ENCODE measurements at regions not wholly inside any gene's neighbourhood (a gene's known extent, or its start where the extent isn't known, plus 50 kb on each side); places are given as distances from the start of the nearest gene placed in this dataset.

DNA sequence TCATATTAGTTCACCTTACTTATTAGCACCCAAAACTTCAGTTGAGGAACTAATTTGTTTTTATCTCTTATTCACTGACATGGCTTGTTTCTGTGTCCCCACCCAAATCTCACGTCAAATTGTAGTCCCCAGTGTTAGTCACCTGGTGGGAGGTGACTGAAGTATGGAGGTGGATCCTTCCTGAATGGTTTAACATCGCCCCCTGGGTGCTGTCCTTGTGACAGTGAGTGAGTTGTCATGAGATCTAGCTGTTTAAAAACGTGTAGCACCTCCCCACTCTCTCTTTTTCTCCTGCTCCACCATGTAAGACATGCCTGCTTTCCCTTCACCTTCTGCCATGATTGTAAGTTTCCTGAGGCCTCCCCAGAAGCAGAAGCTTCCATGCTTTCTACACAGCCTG, 75.0 kb upstream of the HECTD2 start:
- Histone ChIP-seq H3K27me3 (ENCODE audit: low read depth, low read length) (no peaks in the 10 kb centered on the region), H3K4me1 (ENCODE audit: control insufficient read depth in 1 of 2, insufficient read depth in 2 of 2, low read length in 2 of 2) (no peaks in the 10 kb centered on the region), H3K36me3 (ENCODE audit: control insufficient read depth in 1 of 2, insufficient read depth in 2 of 2, low read length in 2 of 2) (no peaks in the 10 kb centered on the region), H3K4me3 (ENCODE audit: low read depth in 1 of 2, low read length in 2 of 2) (no peak overlapping the region), H3K27ac (ENCODE audit: low read length) (no peak overlapping the region), H3K9me3 (ENCODE audit: control insufficient read depth in 1 of 2, low read length in 2 of 2) (no peaks in the 10 kb centered on the region)

DNA sequence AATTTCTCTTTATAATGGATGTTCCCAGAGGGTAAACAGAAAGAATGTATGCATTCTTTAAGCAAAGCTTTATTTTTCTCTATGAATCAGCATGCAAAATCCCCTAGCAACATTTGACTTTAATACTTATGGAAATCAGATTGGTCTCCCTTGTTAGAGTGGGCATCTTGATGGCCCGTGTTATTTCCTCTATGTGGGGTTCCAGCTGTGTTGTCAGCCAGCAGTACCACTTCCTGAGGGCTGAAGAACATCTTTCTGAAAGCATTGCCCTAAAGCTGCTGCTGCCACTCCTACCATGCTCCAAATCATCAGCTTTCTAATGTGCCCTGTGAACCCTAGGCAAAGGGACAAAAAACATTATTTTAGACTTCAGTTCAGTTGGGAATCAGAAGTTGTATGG, 70.4 kb upstream of the HECTD2 start:
- no peaks in the 10 kb centered on the region for H3K36me3 ChIP-seq (ENCODE audit: control insufficient read depth in 1 of 2, insufficient read depth in 2 of 2, low read length in 2 of 2)
- no peaks in the 10 kb centered on the region for H3K4me1 ChIP-seq (ENCODE audit: control insufficient read depth in 1 of 2, insufficient read depth in 2 of 2, low read length in 2 of 2)
- no peak overlapping the region for H3K27ac ChIP-seq (ENCODE audit: low read length)

DNA sequence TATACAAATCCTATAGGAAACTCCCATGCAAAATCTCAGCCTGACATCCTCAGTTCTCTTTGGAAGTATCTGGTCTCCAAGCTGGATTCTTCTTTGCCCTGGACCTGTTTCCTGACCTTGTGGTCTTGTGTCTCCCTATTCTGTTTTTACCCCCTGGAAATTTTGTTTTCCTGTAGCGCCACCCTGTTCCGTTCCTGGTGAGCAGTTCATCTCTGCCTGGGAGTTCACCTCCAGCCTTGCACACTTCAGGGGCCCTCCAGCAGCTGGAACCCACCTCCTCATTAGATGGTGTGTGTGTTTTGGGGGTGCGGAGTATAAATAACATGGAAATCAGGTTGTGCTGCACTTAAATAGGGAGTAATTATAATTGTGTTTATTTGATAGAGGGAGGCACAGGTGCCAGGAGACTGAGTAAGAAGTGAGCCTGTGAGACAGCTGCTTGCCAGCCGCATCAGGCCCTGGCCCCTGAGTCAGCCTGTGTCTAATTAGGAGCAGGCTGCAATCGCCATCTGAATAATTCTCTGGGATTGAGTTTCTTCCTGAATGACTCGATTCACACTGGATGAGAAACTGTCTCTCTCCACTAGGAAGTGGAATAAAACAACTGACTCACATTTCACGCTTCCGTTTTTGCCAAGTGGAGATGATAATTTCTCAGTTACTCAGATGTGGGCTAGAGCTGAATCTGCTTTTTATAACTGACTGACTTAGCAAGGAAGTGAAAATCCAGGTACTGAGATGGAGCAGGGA, 69.4 kb upstream of the HECTD2 start:
- Histone ChIP-seq H3K9me3 (ENCODE audit: control insufficient read depth in 1 of 2, low read length in 2 of 2) (no peaks in the 10 kb centered on the region), H3K27ac (ENCODE audit: low read length) (no peak overlapping the region), H3K27me3 (ENCODE audit: low read depth, low read length) (no peaks in the 10 kb centered on the region), H3K4me1 (ENCODE audit: control insufficient read depth in 1 of 2, insufficient read depth in 2 of 2, low read length in 2 of 2) (no peaks in the 10 kb centered on the region), H3K36me3 (ENCODE audit: control insufficient read depth in 1 of 2, insufficient read depth in 2 of 2, low read length in 2 of 2) (no peaks in the 10 kb centered on the region), H3K4me3 (ENCODE audit: low read depth in 1 of 2, low read length in 2 of 2) (no peak overlapping the region)

More for the DNA sequence above, 70.4 kb upstream of the HECTD2 start:
- no peak overlapping the region for H3K4me3 ChIP-seq (ENCODE audit: low read depth in 1 of 2, low read length in 2 of 2)
- H3K27me3 ChIP-seq (ENCODE audit: low read depth, low read length), result no peaks in the 10 kb centered on the region
- no peaks in the 10 kb centered on the region for H3K9me3 ChIP-seq (ENCODE audit: control insufficient read depth in 1 of 2, low read length in 2 of 2)

DNA sequence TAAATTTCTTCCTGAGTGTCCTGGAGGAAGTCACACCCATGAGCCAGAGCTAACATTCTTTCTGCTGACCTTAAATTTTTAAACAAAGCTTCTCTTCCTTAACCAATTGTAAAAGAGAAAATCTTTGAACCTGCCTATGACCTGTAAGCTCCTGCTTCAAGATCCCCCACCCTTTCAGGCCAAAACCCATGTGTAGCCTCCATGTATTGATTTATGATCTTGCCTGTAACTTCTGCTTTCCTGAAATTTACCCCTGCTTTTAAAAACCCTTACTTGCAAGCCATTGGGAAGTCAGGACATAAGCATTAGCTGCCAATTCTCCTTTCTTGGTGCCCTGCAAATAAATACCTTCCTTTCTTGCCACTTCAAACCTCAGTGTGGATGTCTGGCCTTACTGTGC, 68.5 kb upstream of the HECTD2 start:
- H3K4me1 ChIP-seq (ENCODE audit: control insufficient read depth in 1 of 2, insufficient read depth in 2 of 2, low read length in 2 of 2), result no peaks in the 10 kb centered on the region
- H3K27ac ChIP-seq (ENCODE audit: low read length), result no peak overlapping the region
- no peaks in the 10 kb centered on the region for H3K27me3 ChIP-seq (ENCODE audit: low read depth, low read length)
- no peaks in the 10 kb centered on the region for H3K9me3 ChIP-seq (ENCODE audit: control insufficient read depth in 1 of 2, low read length in 2 of 2)
- H3K36me3 ChIP-seq (ENCODE audit: control insufficient read depth in 1 of 2, insufficient read depth in 2 of 2, low read length in 2 of 2), result no peaks in the 10 kb centered on the region
- H3K4me3 ChIP-seq (ENCODE audit: low read depth in 1 of 2, low read length in 2 of 2), result no peak overlapping the region

DNA sequence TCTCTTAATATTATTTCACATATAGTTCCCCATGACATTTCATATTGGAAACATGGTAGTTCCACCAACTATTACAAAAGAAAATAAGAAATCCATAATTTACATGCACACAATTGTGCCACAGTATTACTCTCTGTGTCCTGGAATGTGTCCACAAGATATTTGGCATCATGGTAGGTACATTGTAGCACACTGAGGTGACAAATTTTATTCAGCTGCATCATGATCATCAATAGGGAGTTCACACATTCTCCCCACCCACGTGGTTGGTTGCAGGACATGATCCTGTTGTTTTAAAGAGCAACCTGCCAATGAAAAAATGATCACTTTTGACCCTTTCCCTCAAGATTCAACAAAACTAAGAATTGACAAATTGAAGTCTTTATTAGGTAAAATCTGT, 67.1 kb upstream of the HECTD2 start:
- H3K27ac ChIP-seq (ENCODE audit: low read length), result no peak overlapping the region
- H3K27me3 ChIP-seq (ENCODE audit: low read depth, low read length), result no peaks in the 10 kb centered on the region
- no peaks in the 10 kb centered on the region for H3K9me3 ChIP-seq (ENCODE audit: control insufficient read depth in 1 of 2, low read length in 2 of 2)
- no peak overlapping the region for H3K4me3 ChIP-seq (ENCODE audit: low read depth in 1 of 2, low read length in 2 of 2)
- no peaks in the 10 kb centered on the region for H3K4me1 ChIP-seq (ENCODE audit: control insufficient read depth in 1 of 2, insufficient read depth in 2 of 2, low read length in 2 of 2)
- no peaks in the 10 kb centered on the region for H3K36me3 ChIP-seq (ENCODE audit: control insufficient read depth in 1 of 2, insufficient read depth in 2 of 2, low read length in 2 of 2)

DNA sequence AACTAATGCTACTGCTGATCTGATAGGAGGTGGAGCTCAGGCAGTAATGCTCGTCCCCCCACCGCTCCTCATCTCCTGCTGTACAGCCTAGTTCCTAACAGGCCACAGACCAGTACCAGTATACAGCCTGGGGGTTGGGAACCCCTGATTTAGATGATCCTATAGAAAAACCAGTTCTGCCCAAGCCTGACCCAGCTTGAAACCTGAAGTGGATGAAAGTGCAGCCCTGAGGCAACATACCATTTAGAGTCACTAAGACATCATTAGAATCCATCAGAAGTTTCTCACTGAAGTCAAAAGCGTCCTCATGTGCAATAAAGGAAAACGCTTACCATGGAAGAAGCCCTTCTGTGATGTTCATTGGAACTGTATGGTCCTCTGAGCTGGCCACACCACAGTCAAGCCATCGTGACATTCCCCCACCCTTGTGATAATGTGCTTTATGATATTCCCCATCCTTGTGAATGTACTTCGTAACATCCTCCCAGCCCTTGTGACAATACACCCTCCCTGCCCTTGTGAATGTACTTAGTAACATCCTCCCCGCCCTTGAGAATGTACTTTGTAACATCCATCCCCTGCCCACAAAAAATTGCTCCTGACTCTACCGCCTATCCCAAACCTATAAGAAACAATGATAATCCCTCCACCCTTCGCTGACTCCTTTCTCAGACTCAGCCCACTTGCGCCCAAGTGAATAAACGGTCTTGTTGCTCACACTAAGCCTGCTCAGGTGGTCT, 65.9 kb upstream of the HECTD2 start:
- Histone ChIP-seq H3K36me3 (ENCODE audit: control insufficient read depth in 1 of 2, insufficient read depth in 2 of 2, low read length in 2 of 2) (no peaks in the 10 kb centered on the region), H3K27ac (ENCODE audit: low read length) (no peak overlapping the region), H3K4me3 (ENCODE audit: low read depth in 1 of 2, low read length in 2 of 2) (no peak overlapping the region), H3K27me3 (ENCODE audit: low read depth, low read length) (no peaks in the 10 kb centered on the region), H3K9me3 (ENCODE audit: control insufficient read depth in 1 of 2, low read length in 2 of 2) (no peaks in the 10 kb centered on the region), H3K4me1 (ENCODE audit: control insufficient read depth in 1 of 2, insufficient read depth in 2 of 2, low read length in 2 of 2) (no peaks in the 10 kb centered on the region)

DNA sequence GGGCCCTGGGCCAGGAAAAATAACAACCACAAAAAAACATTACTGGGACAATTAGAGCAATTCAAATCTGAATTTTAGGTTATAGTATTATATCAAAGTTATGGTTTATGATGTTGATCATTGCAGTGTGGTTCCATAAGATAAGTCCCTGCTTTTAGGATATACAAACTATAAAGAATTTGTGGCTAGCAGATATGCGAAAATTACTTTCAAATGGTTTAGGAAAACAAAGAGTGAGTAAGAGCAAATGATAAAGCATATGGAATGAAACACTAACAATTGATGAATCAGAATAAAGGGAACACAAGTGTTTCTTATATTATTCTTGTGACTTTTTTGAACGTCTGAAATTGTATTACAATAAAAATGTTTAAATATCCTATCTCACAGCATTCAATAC, 64.4 kb upstream of the HECTD2 start:
- H3K9me3 ChIP-seq (ENCODE audit: control insufficient read depth in 1 of 2, low read length in 2 of 2), result no peaks in the 10 kb centered on the region
- peaks cover 0 to under 1% of the 10 kb centered on the region in 2 donors for H3K36me3 ChIP-seq (ENCODE audit: control insufficient read depth in 1 of 2, insufficient read depth in 2 of 2, low read length in 2 of 2)
- H3K4me3 ChIP-seq (ENCODE audit: low read depth in 1 of 2, low read length in 2 of 2), result no peak overlapping the region
- H3K27ac ChIP-seq (ENCODE audit: low read length), result no peak overlapping the region
- H3K4me1 ChIP-seq (ENCODE audit: control insufficient read depth in 1 of 2, insufficient read depth in 2 of 2, low read length in 2 of 2), result peaks cover 0 to 3% of the 10 kb centered on the region in 2 donors
- H3K27me3 ChIP-seq (ENCODE audit: low read depth, low read length), result no peaks in the 10 kb centered on the region

DNA sequence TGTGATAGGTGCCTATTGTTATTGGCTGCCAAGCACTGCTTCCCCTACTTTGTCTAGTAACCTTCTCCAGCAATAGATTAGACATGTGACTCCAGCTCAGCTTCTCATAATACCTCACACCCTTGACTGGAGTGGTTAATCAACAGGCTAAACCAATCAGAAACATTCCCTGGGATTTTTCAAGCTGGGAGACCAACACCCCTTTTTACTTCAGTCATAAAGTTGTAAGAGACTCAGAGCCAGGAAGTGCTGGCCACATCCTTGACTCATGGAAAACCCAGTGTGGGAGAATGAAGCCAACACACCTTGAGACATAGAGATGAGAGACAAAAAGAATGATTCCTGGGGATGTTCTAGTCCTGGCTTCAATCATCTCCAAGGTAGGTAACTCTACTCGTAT, 62.6 kb upstream of the HECTD2 start:
- H3K4me1 ChIP-seq (ENCODE audit: control insufficient read depth in 1 of 2, insufficient read depth in 2 of 2, low read length in 2 of 2), result peaks cover 0 to 9% of the 10 kb centered on the region in 2 donors
- H3K9me3 ChIP-seq (ENCODE audit: control insufficient read depth in 1 of 2, low read length in 2 of 2), result no peaks in the 10 kb centered on the region
- H3K27ac ChIP-seq (ENCODE audit: low read length), result no peak overlapping the region
- H3K36me3 ChIP-seq (ENCODE audit: control insufficient read depth in 1 of 2, insufficient read depth in 2 of 2, low read length in 2 of 2), result peaks cover 0 to 3% of the 10 kb centered on the region in 2 donors
- no peaks in the 10 kb centered on the region for H3K27me3 ChIP-seq (ENCODE audit: low read depth, low read length)
- H3K4me3 ChIP-seq (ENCODE audit: low read depth in 1 of 2, low read length in 2 of 2), result no peak overlapping the region

DNA sequence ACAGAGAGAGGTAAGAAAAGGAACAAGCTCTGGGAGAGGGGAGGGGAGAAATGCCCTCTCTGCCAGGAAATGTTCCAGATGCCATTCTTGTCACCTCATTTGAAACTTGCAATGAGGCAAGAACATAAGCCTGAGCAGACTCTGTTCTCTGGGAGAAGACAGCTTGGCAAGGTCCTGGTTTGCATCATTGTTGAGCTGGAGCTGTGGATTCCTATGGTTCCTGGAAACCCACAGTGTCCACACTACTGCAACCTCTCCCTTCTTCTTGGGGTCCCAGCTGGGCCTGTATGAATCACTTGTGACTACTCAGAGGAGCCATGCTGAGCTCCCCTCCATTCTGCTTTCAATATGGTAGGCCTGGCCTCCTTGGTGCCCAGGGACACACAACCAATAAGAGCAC, 60.8 kb upstream of the HECTD2 start:
- no peaks in the 10 kb centered on the region for H3K9me3 ChIP-seq (ENCODE audit: control insufficient read depth in 1 of 2, low read length in 2 of 2)
- peaks cover 0 to 9% of the 10 kb centered on the region in 2 donors for H3K4me1 ChIP-seq (ENCODE audit: control insufficient read depth in 1 of 2, insufficient read depth in 2 of 2, low read length in 2 of 2)
- no peaks in the 10 kb centered on the region for H3K27me3 ChIP-seq (ENCODE audit: low read depth, low read length)
- peaks cover 0 to 3% of the 10 kb centered on the region in 2 donors for H3K36me3 ChIP-seq (ENCODE audit: control insufficient read depth in 1 of 2, insufficient read depth in 2 of 2, low read length in 2 of 2)
- H3K27ac ChIP-seq (ENCODE audit: low read length), result peak overlapping the region; percentile 58
- H3K4me3 ChIP-seq (ENCODE audit: low read depth in 1 of 2, low read length in 2 of 2), result no peak overlapping the region

DNA sequence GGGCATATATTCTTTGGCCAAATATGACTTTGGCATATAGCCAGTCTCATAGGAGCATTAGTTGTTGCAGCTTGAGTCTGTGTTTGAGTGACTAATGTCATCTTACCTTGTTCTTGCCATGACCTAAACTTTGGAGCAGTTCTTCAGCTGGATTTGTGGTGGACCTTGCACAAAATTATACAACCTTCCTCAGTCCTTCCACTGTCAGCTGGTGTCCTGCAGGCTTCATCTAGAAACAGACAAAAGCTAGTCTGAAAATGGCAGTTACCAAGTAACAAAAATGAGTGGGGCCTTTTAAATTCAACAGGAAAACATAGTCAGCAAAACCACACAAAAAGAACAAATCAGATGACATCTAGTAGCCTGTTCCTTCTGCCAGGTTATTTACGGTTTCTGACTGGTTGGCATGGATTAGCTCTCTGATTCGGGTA, 59.5 kb upstream of the HECTD2 start:
- Histone ChIP-seq H3K27ac (ENCODE audit: low read length) (no peak overlapping the region), H3K4me3 (ENCODE audit: low read depth in 1 of 2, low read length in 2 of 2) (no peak overlapping the region)

DNA sequence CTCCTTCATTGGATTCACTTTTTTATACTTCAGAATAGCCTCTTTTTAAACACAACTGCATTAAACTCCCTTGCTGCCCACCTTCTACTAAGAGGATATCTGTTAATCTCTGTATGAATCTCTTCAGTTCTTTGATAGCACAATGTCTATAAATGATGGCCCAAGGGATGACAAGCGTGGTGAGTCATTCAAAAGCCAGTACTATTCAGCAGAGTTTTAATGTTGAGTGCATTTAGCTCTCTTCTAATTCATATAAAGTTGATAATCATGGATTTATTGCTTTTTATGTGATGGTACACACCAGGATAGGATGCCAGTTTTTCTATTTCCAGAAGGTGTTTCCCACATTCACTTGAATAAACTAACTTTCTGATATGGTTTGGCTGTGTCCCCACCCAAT, 57.4 kb upstream of the HECTD2 start:
- Histone ChIP-seq H3K4me1 (ENCODE audit: control insufficient read depth in 1 of 2, insufficient read depth in 2 of 2, low read length in 2 of 2) (peaks cover 0 to 9% of the 10 kb centered on the region in 2 donors), H3K36me3 (ENCODE audit: control insufficient read depth in 1 of 2, insufficient read depth in 2 of 2, low read length in 2 of 2) (peaks cover 0 to 3% of the 10 kb centered on the region in 2 donors), H3K27ac (ENCODE audit: low read length) (no peak overlapping the region), H3K4me3 (ENCODE audit: low read depth in 1 of 2, low read length in 2 of 2) (no peak overlapping the region), H3K27me3 (ENCODE audit: low read depth, low read length) (no peaks in the 10 kb centered on the region), H3K9me3 (ENCODE audit: control insufficient read depth in 1 of 2, low read length in 2 of 2) (no peaks in the 10 kb centered on the region)

More for the DNA sequence above, 59.5 kb upstream of the HECTD2 start:
- H3K4me1 ChIP-seq (ENCODE audit: control insufficient read depth in 1 of 2, insufficient read depth in 2 of 2, low read length in 2 of 2), result peaks cover 0 to 9% of the 10 kb centered on the region in 2 donors
- no peaks in the 10 kb centered on the region for H3K27me3 ChIP-seq (ENCODE audit: low read depth, low read length)
- H3K36me3 ChIP-seq (ENCODE audit: control insufficient read depth in 1 of 2, insufficient read depth in 2 of 2, low read length in 2 of 2), result peaks cover 0 to 3% of the 10 kb centered on the region in 2 donors
- H3K9me3 ChIP-seq (ENCODE audit: control insufficient read depth in 1 of 2, low read length in 2 of 2), result no peaks in the 10 kb centered on the region

Measured in muscle layer of duodenum (tissue), 2 donors.